Left kidney (tissue), 1 donor: ENCODE measurements at regions not wholly inside any gene's neighbourhood (a gene's known extent, or its start where the extent isn't known, plus 50 kb on each side); places are given as distances from the start of the nearest gene placed in this dataset.

Experiments
- DNase-seq: peaks from one replicate; pipeline ENCODE4 v3.0.0-alpha.2; 2013

GRCh38 chrX:42096265-42096920 is 173.0 kb upstream of the CASK start:
- no peak for DNase-seq

- no peak for DNase-seq
Measured at GRCh38 chrX:42094218-42094617, 170.9 kb upstream of the CASK start.

GRCh38 chrX:42093756-42094155 is 170.4 kb upstream of the CASK start:
- no peak for DNase-seq

GRCh38 chrX:42090395-42090794 is 167.0 kb upstream of the CASK start:
- DNase-seq: no peak

- DNase-seq: no peak
Measured at GRCh38 chrX:42089031-42089430, 165.7 kb upstream of the CASK start.

GRCh38 chrX:42087960-42088359 is 164.6 kb upstream of the CASK start:
- DNase-seq: no peak

- no peak for DNase-seq
Measured at GRCh38 chrX:42085836-42086235, 162.5 kb upstream of the CASK start.

- no peak for DNase-seq
Measured at GRCh38 chrX:42079968-42080367, 156.6 kb upstream of the CASK start.

- no peak for DNase-seq
Measured at GRCh38 chrX:42077675-42078074, 154.3 kb upstream of the CASK start.

GRCh38 chrX:42075032-42075431 is 151.7 kb upstream of the CASK start:
- DNase-seq: no peak

GRCh38 chrX:42073448-42073847 is 150.1 kb upstream of the CASK start:
- DNase-seq: no peak

GRCh38 chrX:42070866-42071265 is 147.5 kb upstream of the CASK start:
- DNase-seq: no peak

- no peak for DNase-seq
Measured at GRCh38 chrX:42054256-42054655, 130.9 kb upstream of the CASK start.

- DNase-seq: no peak
Measured at GRCh38 chrX:42050345-42050744, 127.0 kb upstream of the CASK start.

- no peak for DNase-seq
Measured at GRCh38 chrX:42047886-42048285, 124.5 kb upstream of the CASK start.

- no peak for DNase-seq
Measured at GRCh38 chrX:42028109-42028508, 104.8 kb upstream of the CASK start.

- DNase-seq: no peak
Measured at GRCh38 chrX:42027367-42028000, 104.1 kb upstream of the CASK start.

GRCh38 chrX:42025861-42026260 is 102.5 kb upstream of the CASK start:
- no peak for DNase-seq

- DNase-seq: no peak
Measured at GRCh38 chrX:42023122-42023521, 99.8 kb upstream of the CASK start.

- no peak for DNase-seq
Measured at GRCh38 chrX:42022158-42022557, 98.8 kb upstream of the CASK start.

GRCh38 chrX:42021058-42021457 is 97.7 kb upstream of the CASK start:
- no peak for DNase-seq

GRCh38 chrX:42020225-42020624 is 96.9 kb upstream of the CASK start:
- DNase-seq: no peak

GRCh38 chrX:42017971-42018370 is 94.6 kb upstream of the CASK start:
- DNase-seq: no peak

GRCh38 chrX:42000836-42001235 is 77.5 kb upstream of the CASK start:
- no peak for DNase-seq
